Stimulated activated CD4-positive, alpha-beta T cell treated with anti-CD3 and anti-CD28 coated beads, TNF-alpha, amount 100 ng/mL, for 24 hours (primary cell): ENCODE measurements at regions not wholly inside any gene's neighbourhood (a gene's known extent, or its start where the extent isn't known, plus 50 kb on each side); places are given as distances from the start of the nearest gene placed in this dataset.
"Not testable (repeated sequence)": the region's sequence is repeated elsewhere in the genome, so short reads cannot be mapped to it uniquely, and the experiment has no call there.

ENCODE experiments used
- DNase-seq, 3 experiments: peaks; one replicate each; pipeline ENCODE4 v3.0.0-alpha.2; 2020; ENCODE audit warnings: low read depth in 3 of 3

- no peak for DNase-seq
Observed at GRCh38 chr20:16864069-16864468, 115.9 kb downstream of the OTOR start.

- DNase-seq: no peak
Observed at GRCh38 chr20:16864963-16865362, 116.8 kb downstream of the OTOR start.

DNA sequence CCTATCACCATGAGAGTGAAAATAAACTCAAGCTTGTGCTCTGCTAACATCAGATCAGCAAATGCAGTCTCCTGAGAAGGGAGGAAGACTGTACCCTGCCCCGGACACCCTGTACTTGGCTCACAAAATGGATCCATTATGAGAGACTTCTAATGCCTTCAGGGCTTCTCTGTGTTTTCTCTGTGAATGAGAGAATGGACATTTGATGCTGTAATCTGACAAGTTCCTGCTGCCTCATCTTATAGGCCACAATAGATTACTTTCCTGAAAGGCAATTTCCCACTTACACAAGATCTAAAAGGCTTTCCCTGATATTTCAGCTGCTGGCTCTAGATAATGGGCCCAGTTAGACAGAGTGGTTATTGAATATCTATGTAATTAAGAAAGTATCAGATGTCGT is 117.2 kb downstream of the OTOR start:
- DNase-seq: no peak

DNA sequence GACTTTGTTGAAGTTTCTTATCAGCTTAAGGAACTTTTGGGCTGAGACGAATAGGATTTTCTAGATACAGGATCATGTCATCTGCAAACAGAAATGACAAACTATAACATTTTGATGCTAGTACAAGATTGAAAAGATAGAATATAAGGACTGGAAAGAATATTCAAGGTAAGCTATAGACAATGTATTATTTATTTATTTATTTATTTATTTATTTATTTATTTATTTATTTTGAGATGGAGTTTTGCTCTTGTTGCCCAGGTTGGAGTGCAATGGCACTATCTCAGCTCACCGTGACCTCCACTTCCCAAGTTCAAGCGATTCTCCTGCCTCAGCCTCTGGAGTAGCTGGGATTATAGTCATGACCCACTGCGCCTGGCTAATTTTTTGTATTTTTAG is 125.0 kb downstream of the OTOR start:
- DNase-seq: not testable (repeated sequence)

DNA sequence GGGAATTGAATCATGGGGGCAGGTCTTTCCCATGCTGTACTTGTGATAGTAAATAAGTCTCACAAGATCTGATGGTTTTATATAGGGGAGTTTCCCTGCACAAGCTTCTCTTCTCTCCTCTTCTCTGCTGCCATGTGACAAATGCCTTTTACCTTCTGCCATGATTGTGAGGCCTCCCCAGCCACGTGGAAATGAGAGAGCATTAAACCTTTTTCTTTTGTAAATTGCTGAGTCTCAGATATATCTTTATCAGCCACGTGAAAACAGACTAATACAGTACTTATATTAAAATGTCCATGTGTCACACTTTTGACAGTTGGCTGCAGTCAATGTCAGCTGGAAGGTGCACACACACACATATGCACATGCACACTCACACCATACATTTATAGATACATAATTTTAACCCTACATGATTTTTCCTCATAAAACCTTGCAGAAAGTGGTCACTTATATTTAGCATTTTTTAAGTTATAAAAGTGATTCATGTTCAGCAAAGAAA is 128.9 kb downstream of the OTOR start:
- no peak for DNase-seq

DNA sequence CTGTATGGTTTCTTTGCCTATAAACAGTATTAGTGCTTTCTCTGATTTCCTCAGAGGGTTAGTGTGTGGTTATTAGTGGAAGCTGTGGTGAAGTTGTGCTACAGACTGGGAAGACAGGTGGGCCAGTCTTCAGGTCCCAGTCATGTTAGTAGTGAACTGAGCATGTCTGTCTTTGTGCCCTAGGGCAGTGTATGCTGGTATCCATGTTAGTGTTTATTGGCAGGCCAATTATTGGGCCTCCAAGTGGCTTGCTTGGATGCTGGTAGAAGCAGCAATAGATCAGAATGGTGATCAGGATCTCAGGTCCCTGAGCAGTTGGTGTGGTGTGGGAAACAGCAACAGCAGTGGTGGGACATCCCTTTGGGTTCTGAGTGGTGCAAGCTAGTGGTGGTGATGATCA is 137.6 kb downstream of the OTOR start:
- DNase-seq: no peak

GRCh38 chr20:16898433-16898832 is 150.3 kb downstream of the OTOR start:
- DNase-seq: no peak

DNA sequence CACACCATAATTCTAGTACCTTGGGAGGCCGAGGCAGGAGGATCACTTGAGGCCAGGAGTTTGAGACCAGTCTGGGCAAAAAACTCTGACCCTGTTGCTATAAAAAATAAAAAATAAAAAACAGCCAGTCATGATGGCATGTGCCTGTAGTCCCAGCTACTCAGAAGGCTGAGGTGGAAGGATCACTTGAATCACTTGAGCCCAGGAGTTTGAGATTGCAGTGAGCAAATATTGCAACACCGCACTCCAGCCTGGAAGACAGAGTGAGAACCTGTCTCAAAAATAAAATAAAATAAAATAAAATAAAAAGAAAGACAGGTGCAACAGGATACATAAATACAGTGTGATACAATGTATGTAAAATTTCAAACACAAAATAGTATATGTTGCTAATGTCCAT is 154.5 kb downstream of the OTOR start:
- DNase-seq: no peak

DNA sequence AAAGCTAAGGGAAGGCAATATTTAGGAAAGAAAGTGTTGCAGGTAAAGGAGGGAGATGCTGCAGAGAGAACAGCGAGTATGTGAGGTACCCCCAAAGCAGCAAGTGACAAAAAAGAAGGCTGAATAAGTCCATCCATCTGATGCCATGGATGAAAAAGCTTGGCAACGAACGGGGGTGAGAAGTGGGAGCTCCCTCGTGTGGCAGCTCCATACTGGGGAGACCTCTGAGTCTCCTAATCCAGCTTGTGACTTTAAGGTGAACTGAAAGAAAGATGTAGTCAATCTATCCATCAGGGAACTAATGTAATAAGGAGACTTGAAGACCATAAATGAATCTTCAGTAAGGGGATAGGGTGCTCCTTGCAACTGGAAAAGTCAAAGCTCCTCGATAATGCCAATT is 156.6 kb downstream of the OTOR start:
- no peak for DNase-seq

DNA sequence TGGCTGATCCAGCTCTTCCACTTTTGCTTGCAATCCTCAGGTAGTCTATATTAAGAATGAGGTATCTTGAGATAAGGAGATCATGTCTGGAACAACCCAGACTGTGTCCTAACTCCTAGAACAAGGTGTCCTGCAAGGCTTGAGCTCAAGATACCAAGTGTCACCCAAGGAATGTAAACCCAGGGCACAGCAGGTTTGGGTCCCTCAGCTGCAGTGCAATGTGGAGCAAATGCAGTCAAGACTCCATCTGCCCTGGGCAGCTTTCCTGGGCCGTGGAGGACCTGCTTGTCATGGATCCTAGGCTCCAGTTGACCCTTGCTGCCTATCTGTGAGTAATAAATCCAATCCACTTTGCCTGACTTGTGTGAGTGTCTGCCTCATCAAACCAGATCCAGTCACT is 166.1 kb downstream of the OTOR start:
- DNase-seq: no peak

DNA sequence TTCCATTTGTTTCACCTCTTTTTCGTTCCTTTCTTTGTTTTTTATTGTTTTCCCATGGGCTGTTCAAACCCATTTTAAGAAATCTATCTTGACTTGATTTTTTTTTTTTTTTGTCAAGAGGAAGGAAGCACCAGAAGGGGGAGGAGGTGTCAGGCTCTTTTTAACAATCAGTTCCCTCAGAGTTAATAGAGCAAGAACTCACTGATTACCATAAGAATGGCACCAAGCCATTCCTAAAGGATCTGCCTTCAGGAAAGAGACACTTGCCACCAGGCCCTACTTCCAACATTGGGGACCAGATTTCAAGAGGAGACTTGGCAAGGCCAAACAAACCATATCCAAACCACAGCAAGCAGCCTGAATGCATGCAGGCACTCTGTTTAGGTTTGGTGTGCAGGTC is 168.0 kb downstream of the OTOR start:
- no peak for DNase-seq

- DNase-seq: no peak
Observed at GRCh38 chr20:16917636-16918035, 169.5 kb downstream of the OTOR start.

- DNase-seq: no peak
Observed at GRCh38 chr20:16918366-16918765, 170.2 kb downstream of the OTOR start.

DNA sequence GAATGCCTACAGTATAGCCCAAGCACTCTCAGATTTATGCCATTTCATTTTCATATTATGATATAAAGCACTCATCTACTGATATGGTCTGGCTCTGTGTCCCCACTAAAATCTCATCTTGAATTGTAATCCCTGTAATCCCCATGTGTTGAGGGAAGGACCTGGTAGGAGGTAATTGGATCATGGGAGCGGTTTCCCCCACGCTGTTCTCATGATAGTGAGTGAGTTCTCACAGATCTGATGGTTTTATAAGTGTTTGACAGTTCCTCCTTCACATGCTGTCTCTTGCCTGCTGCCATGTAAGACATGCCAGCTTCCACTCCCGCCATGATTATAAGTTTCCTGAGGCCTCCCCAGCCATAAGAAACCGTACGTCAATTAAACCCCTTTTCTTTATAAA is 171.7 kb downstream of the OTOR start:
- DNase-seq: no peak

DNA sequence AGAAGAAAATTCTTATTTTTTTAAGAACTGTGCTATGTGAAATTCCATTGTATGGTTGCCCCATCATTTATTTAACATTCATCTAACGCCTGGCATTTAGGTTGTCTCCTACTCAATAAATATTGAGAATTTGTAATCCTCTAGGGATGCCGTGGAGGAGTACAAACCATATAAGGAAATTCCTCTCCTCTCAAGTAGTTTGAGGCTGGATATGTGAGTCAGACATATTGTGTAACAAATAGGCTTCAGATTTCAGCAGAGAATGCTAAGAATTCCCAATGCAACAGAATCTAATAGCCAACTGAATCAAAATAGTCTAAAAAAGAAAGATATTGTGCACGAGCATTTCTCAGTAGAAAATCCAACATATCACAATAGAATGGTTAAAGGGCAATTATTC is 174.7 kb downstream of the OTOR start:
- no peak for DNase-seq

DNA sequence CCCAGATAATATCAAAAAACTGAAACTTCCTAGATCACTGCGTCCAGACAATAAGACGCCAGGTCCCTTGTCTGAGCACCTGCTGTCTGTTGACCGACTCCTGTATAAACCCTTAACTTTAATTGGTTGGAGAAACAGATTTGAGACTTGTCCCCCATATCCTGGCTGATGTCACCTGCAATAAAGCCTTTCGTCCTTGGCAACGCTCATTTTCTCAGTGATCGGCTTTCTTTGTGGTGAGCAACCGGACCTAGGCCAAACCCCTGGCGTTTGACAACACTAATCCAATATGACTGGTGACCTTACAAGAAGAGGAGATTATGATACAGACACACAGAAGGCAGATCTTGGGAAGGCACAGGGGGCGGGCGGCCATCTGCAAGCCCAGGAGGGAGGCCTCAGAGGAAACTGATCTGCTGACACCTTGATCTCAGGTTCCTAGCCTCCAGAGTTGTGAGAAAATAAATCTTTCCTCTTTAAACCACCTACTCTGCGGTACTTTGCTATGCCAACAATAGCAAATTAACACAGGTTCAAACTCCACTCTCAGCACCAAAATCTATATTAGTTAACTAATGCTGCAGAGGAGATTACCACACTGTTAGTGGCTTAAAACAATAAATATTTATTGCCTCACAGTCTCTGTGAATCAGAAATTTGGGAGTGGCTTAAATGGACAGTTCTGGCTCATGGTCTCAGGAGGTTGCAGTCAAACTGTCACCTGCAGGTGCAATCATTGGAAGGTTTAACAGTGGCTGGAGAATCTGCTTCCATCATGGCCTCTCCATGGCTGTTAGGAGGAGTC is 178.7 kb downstream of the OTOR start:
- DNase-seq: no peak

GRCh38 chr20:16929756-16930155 is 181.6 kb downstream of the OTOR start:
- no peak for DNase-seq

- DNase-seq: no peak
Observed at GRCh38 chr20:16930656-16931055, 182.5 kb downstream of the OTOR start.

DNA sequence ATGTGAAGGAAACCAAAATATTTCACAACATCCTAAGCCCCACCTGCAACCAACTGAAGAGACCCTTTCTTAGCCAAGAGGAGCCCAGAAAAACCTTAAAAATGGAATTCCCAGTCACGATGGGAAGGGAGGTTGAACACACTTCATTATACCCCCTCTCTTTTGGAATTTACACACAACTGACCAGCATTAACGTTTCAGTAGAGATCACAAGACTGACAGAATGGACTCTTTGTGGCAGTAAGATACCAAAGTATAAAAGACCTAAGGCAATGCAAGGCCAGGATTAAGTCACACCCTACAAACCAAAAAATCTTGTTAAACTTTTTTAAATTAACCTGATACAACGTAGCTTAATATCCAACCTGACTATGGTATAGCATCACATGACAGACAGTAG is 190.9 kb downstream of the OTOR start:
- no peak for DNase-seq

DNA sequence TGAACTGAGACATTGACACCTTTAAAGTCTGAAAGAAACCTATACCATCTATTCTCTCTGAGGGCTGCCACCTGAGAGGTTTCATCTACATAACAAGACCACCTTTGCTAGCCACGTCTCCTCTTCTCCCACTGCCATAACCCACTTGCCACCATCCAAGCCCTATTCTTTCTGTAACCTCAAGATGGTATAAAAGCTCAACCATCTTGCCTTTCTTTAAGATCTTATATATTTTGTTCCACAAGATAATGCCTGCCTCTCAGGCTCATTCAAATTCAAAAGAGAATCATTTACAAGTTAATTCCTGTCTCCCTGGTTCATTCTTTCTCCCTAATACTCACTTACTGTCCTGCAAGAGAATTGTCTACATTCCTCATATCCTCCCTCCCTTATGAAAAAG is 192.5 kb downstream of the OTOR start:
- DNase-seq: no peak

DNA sequence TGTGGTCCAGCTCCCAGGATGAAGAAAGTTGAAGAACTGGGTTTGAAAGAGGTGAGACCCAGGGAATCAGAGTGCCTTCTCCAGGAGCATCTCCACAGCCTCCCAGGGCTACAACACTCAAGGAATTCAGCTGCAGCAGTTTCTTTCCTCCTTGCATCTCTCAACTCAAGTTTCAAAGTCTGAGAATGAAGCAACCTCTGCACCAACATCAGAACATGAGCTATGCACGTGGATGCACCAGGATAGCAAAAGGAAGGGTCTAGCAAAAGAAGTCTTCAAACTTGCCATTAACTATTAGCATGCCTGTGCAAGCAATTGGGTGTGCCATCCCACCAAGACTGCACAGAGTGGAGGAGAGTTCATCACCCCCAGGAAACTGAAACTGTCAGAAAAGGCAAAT is 193.9 kb downstream of the OTOR start:
- DNase-seq: no peak

GRCh38 chr20:16942756-16943155 is 194.6 kb downstream of the OTOR start:
- DNase-seq: no peak

- no peak for DNase-seq
Observed at GRCh38 chr20:16944745-16945144, 196.6 kb downstream of the OTOR start.

- no peak for DNase-seq
Observed at GRCh38 chr20:16945619-16946018, 197.5 kb downstream of the OTOR start.
